Panc1 (cell line): ENCODE measurements at regions not wholly inside any gene's neighbourhood (a gene's known extent, or its start where the extent isn't known, plus 50 kb on each side); places are given as distances from the start of the nearest gene placed in this dataset.

ENCODE experiments used
- ATAC-seq: fragments of 200-7000 bp; cut with Tn5 transposase; 2 replicates; pipeline ENCODE4 v1.9.1; 2020; ENCODE audit warnings: mild to moderate bottlenecking, moderate library complexity
- BruUV-seq: library from RNA; stranded (reverse); fragments of 400-500 nt; replicated peaks from 2 replicates; lab custom pipeline; 2021; lab: Mats Ljungman, UMichigan
- CTCF ChIA-PET: fragments of 300-600 bp; sonication (Branson Sonifier 250); formaldehyde crosslinking; loops from one replicate; lab custom pipeline; 2022; ENCODE audit warnings: antibody characterized with exemption; lab: Charles Lee
- POLR2A ChIA-PET: fragments of 300-600 bp; sonication (Branson Sonifier 250); formaldehyde crosslinking; loops from one replicate; lab custom pipeline; 2022; ENCODE audit warnings: antibody characterized with exemption; lab: Charles Lee
- DNase-seq: peaks from one replicate; pipeline ENCODE4 v3.0.0-alpha.2; 2010; ENCODE audit warnings: low read depth, low spot score
- H3K27ac ChIP-seq: 2 replicates; pipeline ENCODE4 v1.5.1; 2011; ENCODE audit warnings: mild to moderate bottlenecking, low read length, inconsistent platforms
- H3K27me3 ChIP-seq: fragments of 200-500 bp; sonication (Bioruptor generic); 2 replicates; pipeline ENCODE4 v1.6.0; 2014; ENCODE audit warnings: low read length, inconsistent platforms; ENCODE audit not compliant: control insufficient read depth, insufficient read depth
- H3K36me3 ChIP-seq: fragments of 200-500 bp; sonication (Bioruptor generic); 2 replicates; pipeline ENCODE4 v1.5.1; 2014; ENCODE audit warnings: inconsistent platforms, mild to moderate bottlenecking, low read length, moderate library complexity; ENCODE audit not compliant: control insufficient read depth, insufficient read depth
- H3K4me1 ChIP-seq: 2 replicates; pipeline ENCODE4 v1.5.1; 2011; ENCODE audit warnings: inconsistent platforms, mild to moderate bottlenecking, low read length, moderate library complexity; ENCODE audit not compliant: control insufficient read depth, insufficient read depth
- H3K4me3 ChIP-seq, 2 experiments: 2 replicates each; pipeline ENCODE4 v1.5.1; 2011 to 2012; ENCODE audit warnings: low read depth in 2 of 2, low read length in 2 of 2, mild to moderate bottlenecking in 2 of 2, inconsistent platforms in 1 of 2, moderate library complexity in 1 of 2
- H3K9me3 ChIP-seq: fragments of 200-500 bp; sonication (Bioruptor generic); 2 replicates; pipeline ENCODE4 v1.5.1; 2014; ENCODE audit warnings: low read depth, mild to moderate bottlenecking, inconsistent platforms, low read length, moderate library complexity; ENCODE audit not compliant: control insufficient read depth, insufficient read depth
- POLR2AphosphoS5 ChIP-seq: IDR thresholded peaks from 2 replicates; pipeline ENCODE4 v1.6.1; 2012; ENCODE audit warnings: mild to moderate bottlenecking, low read depth, low read length, moderate library complexity
- SIN3A ChIP-seq: IDR thresholded peaks from 2 replicates; pipeline ENCODE4 v1.6.1; 2012; ENCODE audit warnings: low read depth, mild to moderate bottlenecking, low read length, moderate library complexity, borderline replicate concordance; ENCODE audit not compliant: insufficient read depth
- TCF7L2 ChIP-seq: IDR thresholded peaks from 2 replicates; pipeline ENCODE4 v1.6.1; 2011; ENCODE audit warnings: mild to moderate bottlenecking, low read depth, low read length, inconsistent platforms
- in situ Hi-C: cut with HindIII; loops from 2 replicates; pipeline ENCODE4 v1.10.0; 2016; ENCODE audit warnings: low sequenced_read_pairs, low pct_unique_long_range_greater_than_20kb
- intact Hi-C: fragments of 100-400 bp; cut with micrococcal nuclease; formaldehyde crosslinking; loops from one replicate; pipeline ENCODE4 v1.10.0; 2022; ENCODE audit not compliant: unreplicated experiment
- TF ChIP-seq, protein P1 (sequence below): fragments of 450-650 bp; IDR thresholded peaks from 2 replicates; pipeline ENCODE4 v1.5.1; 2017; ENCODE audit warnings: mild to moderate bottlenecking
- TF ChIP-seq, protein P2 (sequence below), 2 experiments: IDR thresholded peaks; 2 replicates each; pipeline ENCODE4 v1.6.1; 2011 to 2012; ENCODE audit warnings: low read depth in 2 of 2, control low read depth in 1 of 2, low read length in 1 of 2, mild to moderate bottlenecking in 1 of 2, moderate library complexity in 1 of 2; ENCODE audit not compliant: insufficient read depth in 1 of 2

DNA sequence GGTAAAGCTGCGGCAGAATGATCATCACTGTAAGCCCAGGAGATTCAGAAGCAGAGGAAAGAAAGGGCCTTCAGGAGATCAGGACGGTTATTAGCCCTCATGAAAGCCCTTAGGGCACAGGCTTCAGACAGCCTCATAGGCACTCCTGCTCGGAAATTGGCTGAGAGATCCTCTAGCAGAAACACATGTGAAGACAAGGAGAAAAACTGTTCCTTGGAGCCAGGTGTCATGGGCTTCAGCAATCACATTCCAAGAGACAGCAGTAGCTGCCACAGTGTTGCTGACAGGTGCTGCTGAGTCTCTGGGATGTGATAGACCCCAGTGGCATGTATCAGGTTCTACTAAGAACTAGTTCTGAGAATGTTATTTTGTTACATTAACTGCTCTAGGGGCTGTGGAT is 88.8 kb upstream of the DYRK2 start:
- POLR2A ChIA-PET, result no interaction called here
- intact Hi-C loops, result no loop called here
- ATAC-seq (no peak), DNase-seq (no peak)
- TF ChIP-seq, protein P1, sequence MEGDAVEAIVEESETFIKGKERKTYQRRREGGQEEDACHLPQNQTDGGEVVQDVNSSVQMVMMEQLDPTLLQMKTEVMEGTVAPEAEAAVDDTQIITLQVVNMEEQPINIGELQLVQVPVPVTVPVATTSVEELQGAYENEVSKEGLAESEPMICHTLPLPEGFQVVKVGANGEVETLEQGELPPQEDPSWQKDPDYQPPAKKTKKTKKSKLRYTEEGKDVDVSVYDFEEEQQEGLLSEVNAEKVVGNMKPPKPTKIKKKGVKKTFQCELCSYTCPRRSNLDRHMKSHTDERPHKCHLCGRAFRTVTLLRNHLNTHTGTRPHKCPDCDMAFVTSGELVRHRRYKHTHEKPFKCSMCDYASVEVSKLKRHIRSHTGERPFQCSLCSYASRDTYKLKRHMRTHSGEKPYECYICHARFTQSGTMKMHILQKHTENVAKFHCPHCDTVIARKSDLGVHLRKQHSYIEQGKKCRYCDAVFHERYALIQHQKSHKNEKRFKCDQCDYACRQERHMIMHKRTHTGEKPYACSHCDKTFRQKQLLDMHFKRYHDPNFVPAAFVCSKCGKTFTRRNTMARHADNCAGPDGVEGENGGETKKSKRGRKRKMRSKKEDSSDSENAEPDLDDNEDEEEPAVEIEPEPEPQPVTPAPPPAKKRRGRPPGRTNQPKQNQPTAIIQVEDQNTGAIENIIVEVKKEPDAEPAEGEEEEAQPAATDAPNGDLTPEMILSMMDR, result no peak
- TF ChIP-seq POLR2AphosphoS5 (no peak), TCF7L2 (no peak), SIN3A (no peak)
- TF ChIP-seq, protein P2, sequence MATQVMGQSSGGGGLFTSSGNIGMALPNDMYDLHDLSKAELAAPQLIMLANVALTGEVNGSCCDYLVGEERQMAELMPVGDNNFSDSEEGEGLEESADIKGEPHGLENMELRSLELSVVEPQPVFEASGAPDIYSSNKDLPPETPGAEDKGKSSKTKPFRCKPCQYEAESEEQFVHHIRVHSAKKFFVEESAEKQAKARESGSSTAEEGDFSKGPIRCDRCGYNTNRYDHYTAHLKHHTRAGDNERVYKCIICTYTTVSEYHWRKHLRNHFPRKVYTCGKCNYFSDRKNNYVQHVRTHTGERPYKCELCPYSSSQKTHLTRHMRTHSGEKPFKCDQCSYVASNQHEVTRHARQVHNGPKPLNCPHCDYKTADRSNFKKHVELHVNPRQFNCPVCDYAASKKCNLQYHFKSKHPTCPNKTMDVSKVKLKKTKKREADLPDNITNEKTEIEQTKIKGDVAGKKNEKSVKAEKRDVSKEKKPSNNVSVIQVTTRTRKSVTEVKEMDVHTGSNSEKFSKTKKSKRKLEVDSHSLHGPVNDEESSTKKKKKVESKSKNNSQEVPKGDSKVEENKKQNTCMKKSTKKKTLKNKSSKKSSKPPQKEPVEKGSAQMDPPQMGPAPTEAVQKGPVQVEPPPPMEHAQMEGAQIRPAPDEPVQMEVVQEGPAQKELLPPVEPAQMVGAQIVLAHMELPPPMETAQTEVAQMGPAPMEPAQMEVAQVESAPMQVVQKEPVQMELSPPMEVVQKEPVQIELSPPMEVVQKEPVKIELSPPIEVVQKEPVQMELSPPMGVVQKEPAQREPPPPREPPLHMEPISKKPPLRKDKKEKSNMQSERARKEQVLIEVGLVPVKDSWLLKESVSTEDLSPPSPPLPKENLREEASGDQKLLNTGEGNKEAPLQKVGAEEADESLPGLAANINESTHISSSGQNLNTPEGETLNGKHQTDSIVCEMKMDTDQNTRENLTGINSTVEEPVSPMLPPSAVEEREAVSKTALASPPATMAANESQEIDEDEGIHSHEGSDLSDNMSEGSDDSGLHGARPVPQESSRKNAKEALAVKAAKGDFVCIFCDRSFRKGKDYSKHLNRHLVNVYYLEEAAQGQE (IDR thresholded peaks at IDR 0.05; ENCODE audit: insufficient read depth in 1 of 2, low read depth in 2 of 2, low read length in 1 of 2), result no peak
- H3K9me3 ChIP-seq, result no peaks in the 10 kb centered on the region
- no peaks in the 10 kb centered on the region; the same call in 1 of the 2 replicates for H3K27me3 ChIP-seq
- CTCF ChIA-PET, result no interaction called here
- in situ Hi-C loops, result no loop called here
- H3K4me3 ChIP-seq, result no peak overlapping the region
- H3K36me3 ChIP-seq, result no peaks in the 10 kb centered on the region
- BruUV-seq, result no TSS peak
- H3K27ac ChIP-seq, result no peak overlapping the region
- no peaks in the 10 kb centered on the region for H3K4me1 ChIP-seq

DNA sequence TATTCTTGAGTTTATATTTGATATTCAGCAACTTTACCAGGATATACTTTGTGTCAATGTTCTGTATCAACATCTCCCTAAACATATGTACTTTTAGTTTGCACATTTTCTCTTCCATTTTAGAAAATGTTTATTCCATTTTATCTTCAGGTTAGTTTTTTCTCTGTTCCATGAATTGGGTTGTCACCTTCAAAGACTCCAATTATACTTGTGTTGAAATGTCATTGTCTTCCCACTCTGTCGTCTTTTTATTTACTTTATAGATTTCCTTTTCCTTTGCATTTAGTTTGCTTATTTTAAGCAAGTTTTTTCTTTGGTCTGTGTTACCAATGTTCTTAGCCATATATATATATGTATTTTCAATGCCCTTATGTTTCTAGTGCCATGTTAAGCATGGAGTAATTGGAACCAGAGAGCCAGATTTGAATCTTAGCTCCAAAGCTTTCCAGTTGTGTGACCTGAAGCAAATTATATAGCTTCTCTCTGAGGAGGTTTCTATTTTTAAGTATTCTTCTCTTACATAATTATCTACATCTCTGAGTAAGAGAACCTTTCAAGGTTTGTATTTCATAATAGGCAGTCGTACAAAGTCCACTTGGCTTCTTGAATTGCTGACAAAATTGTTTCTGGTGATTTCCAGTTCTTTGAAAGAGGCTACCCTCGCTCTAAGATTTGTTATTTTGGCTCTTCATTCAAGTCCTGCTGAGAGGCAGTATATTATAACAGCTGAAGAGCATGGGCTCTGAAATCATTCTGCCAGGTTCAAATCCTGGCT is 85.8 kb upstream of the DYRK2 start:
- intact Hi-C loops (no loop called here), in situ Hi-C loops (no loop called here)
- TF ChIP-seq, protein P1, result no peak
- no peak for TF ChIP-seq SIN3A
- TF ChIP-seq TCF7L2, result no peak
- no peak for TF ChIP-seq POLR2AphosphoS5
- TF ChIP-seq, protein P2 (IDR thresholded peaks at IDR 0.05; ENCODE audit: insufficient read depth in 1 of 2, low read depth in 2 of 2, low read length in 1 of 2), result no peak
- H3K36me3 ChIP-seq, result no peaks in the 10 kb centered on the region
- ATAC-seq, result no peak
- no peaks in the 10 kb centered on the region; the same call in 1 of the 2 replicates for H3K27me3 ChIP-seq
- 0 out of 2 replicates have a peak, but pooled peaks cover 4% of the 10 kb centered on the region for H3K9me3 ChIP-seq
- ChIA-PET POLR2A (interaction anchor here (0.6 kb wide), 1 partner anchor 443 kb away, joined by 4 read pairs; no protein-coding TSS in a partner anchor), CTCF (interaction anchor here (0.6 kb wide), 1 partner anchor 207 kb away, joined by 16 read pairs; no protein-coding TSS in a partner anchor)
- no peak for DNase-seq
- no peak overlapping the region for H3K4me3 ChIP-seq
- H3K27ac ChIP-seq, result no peak overlapping the region
- no TSS peak for BruUV-seq
- H3K4me1 ChIP-seq, result no peaks in the 10 kb centered on the region
